Stimulated activated naive CD8-positive, alpha-beta T cell treated with anti-CD3 and anti-CD28 coated beads, Interleukin-15, Interleukin-2, amounts not matched to agents 100 ng/mL and 50 ng/mL, for 24 hours (primary cell): ENCODE measurements at regions not wholly inside any gene's neighbourhood (a gene's known extent, or its start where the extent isn't known, plus 50 kb on each side); places are given as distances from the start of the nearest gene placed in this dataset.

Experiments used
- H3K27ac Mint-ChIP-seq: one replicate; pipeline ENCODE4 v1.8.0; 2021; ENCODE audit warnings: mild to moderate bottlenecking, mixed read lengths
- H3K27me3 Mint-ChIP-seq: one replicate; pipeline ENCODE4 v1.8.0; 2021; ENCODE audit warnings: mixed read lengths
- H3K36me3 Mint-ChIP-seq: one replicate; pipeline ENCODE4 v1.8.0; 2021; ENCODE audit warnings: low read depth, mixed read lengths
- H3K4me1 Mint-ChIP-seq: one replicate; pipeline ENCODE4 v1.8.0; 2021; ENCODE audit warnings: low read depth, mixed read lengths
- H3K4me3 Mint-ChIP-seq: one replicate; pipeline ENCODE4 v1.8.0; 2021; ENCODE audit warnings: mild to moderate bottlenecking, mixed read lengths
- H3K9me3 Mint-ChIP-seq: one replicate; pipeline ENCODE4 v1.8.0; 2021; ENCODE audit warnings: mixed read lengths

- Mint-ChIP-seq H3K27me3 (peaks cover 13% of the 10 kb centered on the region), H3K9me3 (no peaks in the 10 kb centered on the region), H3K36me3 (no peaks in the 10 kb centered on the region), H3K4me3 (no peak overlapping the region), H3K27ac (no peak overlapping the region), H3K4me1 (no peaks in the 10 kb centered on the region)
Observed at GRCh38 chr5:171509467-171509866, 90.0 kb downstream of the FGF18 start.

GRCh38 chr5:171512397-171512796 lies 93.0 kb downstream of the FGF18 start:
- Mint-ChIP-seq H3K9me3 (no peaks in the 10 kb centered on the region), H3K4me1 (no peaks in the 10 kb centered on the region), H3K27ac (no peak overlapping the region), H3K27me3 (peaks cover 13% of the 10 kb centered on the region), H3K4me3 (no peak overlapping the region), H3K36me3 (no peaks in the 10 kb centered on the region)

- Mint-ChIP-seq H3K36me3 (no peaks in the 10 kb centered on the region), H3K9me3 (no peaks in the 10 kb centered on the region), H3K4me1 (no peaks in the 10 kb centered on the region), H3K4me3 (no peak overlapping the region), H3K27me3 (peaks cover 13% of the 10 kb centered on the region), H3K27ac (no peak overlapping the region)
Observed at GRCh38 chr5:171513591-171513990, 94.1 kb downstream of the FGF18 start.

GRCh38 chr5:171518916-171519315 lies 99.5 kb downstream of the FGF18 start:
- Mint-ChIP-seq H3K9me3 (no peaks in the 10 kb centered on the region), H3K36me3 (no peaks in the 10 kb centered on the region), H3K27me3 (peaks cover 11% of the 10 kb centered on the region), H3K4me1 (no peaks in the 10 kb centered on the region), H3K27ac (no peak overlapping the region), H3K4me3 (no peak overlapping the region)

GRCh38 chr5:171520300-171521174 lies 101.1 kb downstream of the FGF18 start:
- Mint-ChIP-seq H3K4me1 (no peaks in the 10 kb centered on the region), H3K27me3 (peaks cover 3% of the 10 kb centered on the region), H3K36me3 (no peaks in the 10 kb centered on the region), H3K27ac (no peak overlapping the region), H3K9me3 (no peaks in the 10 kb centered on the region), H3K4me3 (no peak overlapping the region)

GRCh38 chr5:171521219-171521633 lies 101.8 kb downstream of the FGF18 start:
- peaks cover 3% of the 10 kb centered on the region for H3K27me3 Mint-ChIP-seq
- no peaks in the 10 kb centered on the region for H3K9me3 Mint-ChIP-seq
- H3K4me1 Mint-ChIP-seq: no peaks in the 10 kb centered on the region
- no peaks in the 10 kb centered on the region for H3K36me3 Mint-ChIP-seq
- H3K27ac Mint-ChIP-seq: no peak overlapping the region
- H3K4me3 Mint-ChIP-seq: no peak overlapping the region

- Mint-ChIP-seq H3K4me1 (no peaks in the 10 kb centered on the region), H3K27ac (no peak overlapping the region), H3K4me3 (no peak overlapping the region), H3K27me3 (peaks cover 3% of the 10 kb centered on the region), H3K36me3 (no peaks in the 10 kb centered on the region), H3K9me3 (no peaks in the 10 kb centered on the region)
Observed at GRCh38 chr5:171521679-171522078, 102.2 kb downstream of the FGF18 start.

- H3K36me3 Mint-ChIP-seq: no peaks in the 10 kb centered on the region
- no peak overlapping the region for H3K4me3 Mint-ChIP-seq
- H3K4me1 Mint-ChIP-seq: no peaks in the 10 kb centered on the region
- H3K27me3 Mint-ChIP-seq: peaks cover 3% of the 10 kb centered on the region
- H3K27ac Mint-ChIP-seq: no peak overlapping the region
- no peaks in the 10 kb centered on the region for H3K9me3 Mint-ChIP-seq
Observed at GRCh38 chr5:171523781-171524180, 104.3 kb downstream of the FGF18 start.

- H3K27ac Mint-ChIP-seq: no peak overlapping the region
- H3K9me3 Mint-ChIP-seq: no peaks in the 10 kb centered on the region
- H3K4me3 Mint-ChIP-seq: no peak overlapping the region
- no peaks in the 10 kb centered on the region for H3K27me3 Mint-ChIP-seq
- H3K4me1 Mint-ChIP-seq: no peaks in the 10 kb centered on the region
- H3K36me3 Mint-ChIP-seq: no peaks in the 10 kb centered on the region
Observed at GRCh38 chr5:171524466-171524865, 105.0 kb downstream of the FGF18 start.

GRCh38 chr5:171525085-171525484 lies 105.6 kb downstream of the FGF18 start:
- Mint-ChIP-seq H3K27me3 (no peaks in the 10 kb centered on the region), H3K4me1 (no peaks in the 10 kb centered on the region), H3K36me3 (no peaks in the 10 kb centered on the region), H3K9me3 (no peaks in the 10 kb centered on the region), H3K4me3 (no peak overlapping the region), H3K27ac (no peak overlapping the region)

GRCh38 chr5:171528036-171528435 lies 108.6 kb downstream of the FGF18 start:
- Mint-ChIP-seq H3K27ac (no peak overlapping the region), H3K36me3 (no peaks in the 10 kb centered on the region)

GRCh38 chr5:171528865-171529614 lies 109.6 kb downstream of the FGF18 start:
- Mint-ChIP-seq H3K36me3 (no peaks in the 10 kb centered on the region), H3K4me3 (no peak overlapping the region), H3K9me3 (no peaks in the 10 kb centered on the region), H3K27me3 (peaks cover 10% of the 10 kb centered on the region), H3K4me1 (no peaks in the 10 kb centered on the region), H3K27ac (no peak overlapping the region)

More at GRCh38 chr5:171528036-171528435, 108.6 kb downstream of the FGF18 start:
- peaks cover 1% of the 10 kb centered on the region for H3K27me3 Mint-ChIP-seq
- H3K4me3 Mint-ChIP-seq: no peak overlapping the region
- H3K4me1 Mint-ChIP-seq: no peaks in the 10 kb centered on the region
- no peaks in the 10 kb centered on the region for H3K9me3 Mint-ChIP-seq

- Mint-ChIP-seq H3K4me3 (no peak overlapping the region), H3K4me1 (no peaks in the 10 kb centered on the region), H3K27ac (no peak overlapping the region), H3K9me3 (no peaks in the 10 kb centered on the region), H3K27me3 (peaks cover 25% of the 10 kb centered on the region), H3K36me3 (no peaks in the 10 kb centered on the region)
Observed at GRCh38 chr5:171531638-171532037, 112.2 kb downstream of the FGF18 start.

- no peaks in the 10 kb centered on the region for H3K36me3 Mint-ChIP-seq
- H3K27me3 Mint-ChIP-seq: peaks cover 33% of the 10 kb centered on the region
- H3K4me3 Mint-ChIP-seq: no peak overlapping the region
- no peaks in the 10 kb centered on the region for H3K9me3 Mint-ChIP-seq
- no peak overlapping the region for H3K27ac Mint-ChIP-seq
- H3K4me1 Mint-ChIP-seq: no peaks in the 10 kb centered on the region
Observed at GRCh38 chr5:171533153-171533552, 113.7 kb downstream of the FGF18 start.

GRCh38 chr5:171534043-171534895 lies 114.8 kb downstream of the FGF18 start:
- peaks cover 33% of the 10 kb centered on the region for H3K27me3 Mint-ChIP-seq
- no peaks in the 10 kb centered on the region for H3K9me3 Mint-ChIP-seq
- no peaks in the 10 kb centered on the region for H3K36me3 Mint-ChIP-seq
- H3K4me3 Mint-ChIP-seq: no peak overlapping the region
- no peak overlapping the region for H3K27ac Mint-ChIP-seq
- no peaks in the 10 kb centered on the region for H3K4me1 Mint-ChIP-seq
